Endodermal cell (in vitro differentiated cells): ENCODE measurements at regions not wholly inside any gene's neighbourhood (a gene's known extent, or its start where the extent isn't known, plus 50 kb on each side); places are given as distances from the start of the nearest gene placed in this dataset.

ENCODE experiments used
- DNase-seq: peaks from one replicate; pipeline ENCODE4 v3.0.0-alpha.2; 2017
- H3K27ac ChIP-seq: 2 replicates; pipeline ENCODE4 v1.5.1; 2013; ENCODE audit warnings: mild to moderate bottlenecking, low read depth, low read length, moderate library complexity
- H3K27me3 ChIP-seq: 2 replicates; pipeline ENCODE4 v1.6.1; 2013; ENCODE audit warnings: mild to moderate bottlenecking, low read length, moderate library complexity; ENCODE audit not compliant: insufficient read depth, control insufficient read depth, poor library complexity, severe bottlenecking
- H3K36me3 ChIP-seq: 2 replicates; pipeline ENCODE4 v1.7.0; 2013; ENCODE audit warnings: mild to moderate bottlenecking, low read length, moderate library complexity; ENCODE audit not compliant: control insufficient read depth, insufficient read depth
- H3K4me1 ChIP-seq: one replicate; pipeline ENCODE4 v1.7.0; 2013; ENCODE audit warnings: low read length; ENCODE audit not compliant: control insufficient read depth, insufficient read depth
- H3K4me3 ChIP-seq: 2 replicates; pipeline ENCODE4 v1.5.1; 2013; ENCODE audit warnings: mild to moderate bottlenecking, low read length, moderate library complexity
- H3K9ac ChIP-seq: 2 replicates; pipeline ENCODE4 v1.6.1; 2013; ENCODE audit warnings: mild to moderate bottlenecking, low read length, moderate library complexity; ENCODE audit not compliant: poor library complexity, severe bottlenecking; ENCODE audit errors: extremely low read depth
- H3K9me3 ChIP-seq: 2 replicates; pipeline ENCODE4 v1.6.1; 2013; ENCODE audit warnings: mild to moderate bottlenecking, low read length, moderate library complexity; ENCODE audit not compliant: control insufficient read depth
- H3K27ac Mint-ChIP-seq: 2 replicates; pipeline ENCODE4 v1.8.0; 2020; ENCODE audit warnings: mixed read lengths
- H3K27me3 Mint-ChIP-seq: 2 replicates; pipeline ENCODE4 v1.8.0; 2021; ENCODE audit warnings: mild to moderate bottlenecking, mixed read lengths; ENCODE audit not compliant: insufficient read depth
- H3K36me3 Mint-ChIP-seq: 2 replicates; pipeline ENCODE4 v1.8.0; 2020; ENCODE audit warnings: low read depth, mixed read lengths
- H3K4me1 Mint-ChIP-seq: 2 replicates; pipeline ENCODE4 v1.8.0; 2020; ENCODE audit warnings: mixed read lengths
- H3K4me3 Mint-ChIP-seq: 2 replicates; pipeline ENCODE4 v1.8.0; 2020; ENCODE audit warnings: mild to moderate bottlenecking, moderate library complexity, mixed read lengths
- H3K9me3 Mint-ChIP-seq: 2 replicates; pipeline ENCODE4 v1.8.0; 2020; ENCODE audit warnings: mild to moderate bottlenecking, mixed read lengths
- WGBS, 2 experiments: methylation state at CpG; one replicate each; pipeline versions ENCODE4 v1.1.5 to v1.1.7; 2013; ENCODE audit warnings: missing lambda C conversion rate in 2 of 2, mixed read lengths in 1 of 2; ENCODE audit not compliant: insufficient coverage in 1 of 2, insufficient read length in 1 of 2; 5-methylcytosine and 5-hydroxymethylcytosine counted together
- TF ChIP-seq, protein P1 (sequence below): fragments of 200-600 bp; sonication (generic); conservative IDR thresholded peaks from 2 replicates; pipeline ENCODE4 v1.5.0; 2021; ENCODE audit warnings: antibody characterized with exemption, mild to moderate bottlenecking

- no peaks in the 10 kb centered on the region for H3K27me3 Mint-ChIP-seq
- no peak overlapping the region for H3K4me3 Mint-ChIP-seq
- 71 to 87% methylated on average over 2 to 9 of the region's 9 CpGs for WGBS, 2 experiments
- TF ChIP-seq, protein P1, sequence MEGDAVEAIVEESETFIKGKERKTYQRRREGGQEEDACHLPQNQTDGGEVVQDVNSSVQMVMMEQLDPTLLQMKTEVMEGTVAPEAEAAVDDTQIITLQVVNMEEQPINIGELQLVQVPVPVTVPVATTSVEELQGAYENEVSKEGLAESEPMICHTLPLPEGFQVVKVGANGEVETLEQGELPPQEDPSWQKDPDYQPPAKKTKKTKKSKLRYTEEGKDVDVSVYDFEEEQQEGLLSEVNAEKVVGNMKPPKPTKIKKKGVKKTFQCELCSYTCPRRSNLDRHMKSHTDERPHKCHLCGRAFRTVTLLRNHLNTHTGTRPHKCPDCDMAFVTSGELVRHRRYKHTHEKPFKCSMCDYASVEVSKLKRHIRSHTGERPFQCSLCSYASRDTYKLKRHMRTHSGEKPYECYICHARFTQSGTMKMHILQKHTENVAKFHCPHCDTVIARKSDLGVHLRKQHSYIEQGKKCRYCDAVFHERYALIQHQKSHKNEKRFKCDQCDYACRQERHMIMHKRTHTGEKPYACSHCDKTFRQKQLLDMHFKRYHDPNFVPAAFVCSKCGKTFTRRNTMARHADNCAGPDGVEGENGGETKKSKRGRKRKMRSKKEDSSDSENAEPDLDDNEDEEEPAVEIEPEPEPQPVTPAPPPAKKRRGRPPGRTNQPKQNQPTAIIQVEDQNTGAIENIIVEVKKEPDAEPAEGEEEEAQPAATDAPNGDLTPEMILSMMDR, result no peak
- H3K36me3 Mint-ChIP-seq, result no peaks in the 10 kb centered on the region
- Histone ChIP-seq H3K9ac (no peak overlapping the region), H3K36me3 (no peaks in the 10 kb centered on the region), H3K9me3 (no peaks in the 10 kb centered on the region), H3K27me3 (no peaks in the 10 kb centered on the region), H3K4me1 (no peaks in the 10 kb centered on the region), H3K27ac (no peak overlapping the region), H3K4me3 (peak overlapping the region; percentile 21)
- DNase-seq, result peak; percentile 46
- H3K9me3 Mint-ChIP-seq, result no peaks in the 10 kb centered on the region
- H3K27ac Mint-ChIP-seq, result peak overlapping the region; percentile 77
- peaks cover 5% of the 10 kb centered on the region for H3K4me1 Mint-ChIP-seq
These were observed 1541.0 kb downstream of the PCDH7 start for GRCh38 chr4:32261196-32261595.

DNA sequence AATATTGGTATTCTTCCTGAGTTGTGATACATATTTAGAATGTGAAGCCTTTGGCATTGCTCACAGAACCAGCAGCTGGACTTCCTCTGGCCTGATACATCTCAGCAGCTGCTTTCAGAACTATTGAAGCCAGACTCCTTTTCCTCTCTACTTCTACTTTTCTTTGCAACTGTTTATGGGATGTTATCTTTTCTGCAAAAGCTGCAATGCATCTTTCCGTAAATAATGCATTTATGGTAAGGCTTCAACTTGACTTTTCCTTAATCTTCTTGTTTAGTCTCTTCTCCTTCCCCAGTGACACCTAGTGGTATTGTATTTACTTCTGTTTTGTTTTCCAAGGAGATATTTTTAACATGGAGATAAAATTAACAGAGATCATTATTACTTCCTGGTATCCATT is 1548.7 kb downstream of the PCDH7 start:
- Mint-ChIP-seq H3K27me3 (no peaks in the 10 kb centered on the region), H3K27ac (no peak overlapping the region), H3K36me3 (no peaks in the 10 kb centered on the region), H3K9me3 (peaks cover 7% of the 10 kb centered on the region), H3K4me3 (no peak overlapping the region), H3K4me1 (peaks cover 4% of the 10 kb centered on the region)
- H3K27me3 ChIP-seq, result no peaks in the 10 kb centered on the region
- TF ChIP-seq, protein P1, result peak; percentile 42
- H3K9ac ChIP-seq, result no peak overlapping the region
- DNase-seq, result no peak
- no peak overlapping the region for H3K4me3 ChIP-seq
- peaks cover 9% of the 10 kb centered on the region for H3K9me3 ChIP-seq
- no peaks in the 10 kb centered on the region for H3K4me1 ChIP-seq
- no peak overlapping the region for H3K27ac ChIP-seq
- 0% methylated on average over 1 of the region's 1 CpG; no CpG with 5 or more reads in 1 of the 2 experiments for WGBS, 2 experiments
- H3K36me3 ChIP-seq, result no peaks in the 10 kb centered on the region

DNA sequence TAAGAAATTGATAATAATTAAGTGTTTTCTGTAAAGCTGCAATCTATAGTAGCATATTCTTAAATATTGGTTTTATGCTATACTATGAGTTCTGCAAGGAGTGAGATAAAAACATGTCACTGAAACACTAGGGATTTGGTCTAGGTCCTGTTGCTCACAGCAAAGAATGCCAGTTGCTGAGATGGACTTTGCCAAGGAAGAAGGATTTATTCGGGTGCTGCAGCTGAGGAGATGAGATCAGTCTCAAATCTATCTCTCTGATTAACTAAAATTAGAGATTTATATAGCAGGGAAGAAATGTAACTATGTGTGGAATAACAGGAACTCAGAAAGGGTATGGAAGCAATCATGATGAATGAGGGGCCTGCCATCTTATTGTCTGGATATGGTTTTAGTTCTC is 1569.9 kb downstream of the PCDH7 start:
- Mint-ChIP-seq H3K36me3 (no peaks in the 10 kb centered on the region), H3K4me1 (no peaks in the 10 kb centered on the region), H3K4me3 (no peak overlapping the region), H3K9me3 (peaks cover 21% of the 10 kb centered on the region), H3K27ac (no peak overlapping the region), H3K27me3 (no peaks in the 10 kb centered on the region)
- no peaks in the 10 kb centered on the region for H3K36me3 ChIP-seq
- no peak for DNase-seq
- H3K4me1 ChIP-seq, result no peaks in the 10 kb centered on the region
- H3K4me3 ChIP-seq, result no peak overlapping the region
- no peak overlapping the region for H3K9ac ChIP-seq
- no peaks in the 10 kb centered on the region for H3K27me3 ChIP-seq
- H3K9me3 ChIP-seq, result peaks cover 25% of the 10 kb centered on the region
- TF ChIP-seq, protein P1, result no peak
- 95% methylated on average over 1 of the region's 1 CpG; no CpG with 5 or more reads in 1 of the 2 experiments for WGBS, 2 experiments
- H3K27ac ChIP-seq, result no peak overlapping the region
